GDM1 (cell line): ENCODE measurements at regions not wholly inside any gene's neighbourhood (a gene's known extent, or its start where the extent isn't known, plus 50 kb on each side); places are given as distances from the start of the nearest gene placed in this dataset.

Source experiments
- DNase-seq: peaks from one replicate; lab custom pipeline; 2025; lab: John Stamatoyannopoulos, UW

DNA sequence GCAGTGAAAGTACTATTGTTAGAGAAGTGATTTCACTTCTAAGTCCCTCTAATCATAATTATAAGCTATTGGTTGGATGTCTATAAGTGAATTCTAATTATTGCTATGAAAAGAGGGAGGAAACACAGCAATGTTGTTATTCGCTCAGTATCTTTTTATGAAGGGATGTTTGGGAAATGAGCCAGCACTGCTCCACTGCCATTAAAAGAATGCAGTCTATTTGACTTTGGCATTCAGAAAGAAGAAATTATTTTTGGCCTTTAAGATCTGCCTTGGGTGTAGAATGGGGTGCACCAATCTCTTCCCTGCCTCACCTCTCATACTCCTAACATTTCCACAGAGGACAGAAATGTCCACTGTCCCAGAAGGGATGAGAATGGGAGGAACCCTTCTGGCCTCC lies 332.0 kb downstream of the SPATA31D1 start:
- no peak for DNase-seq

DNA sequence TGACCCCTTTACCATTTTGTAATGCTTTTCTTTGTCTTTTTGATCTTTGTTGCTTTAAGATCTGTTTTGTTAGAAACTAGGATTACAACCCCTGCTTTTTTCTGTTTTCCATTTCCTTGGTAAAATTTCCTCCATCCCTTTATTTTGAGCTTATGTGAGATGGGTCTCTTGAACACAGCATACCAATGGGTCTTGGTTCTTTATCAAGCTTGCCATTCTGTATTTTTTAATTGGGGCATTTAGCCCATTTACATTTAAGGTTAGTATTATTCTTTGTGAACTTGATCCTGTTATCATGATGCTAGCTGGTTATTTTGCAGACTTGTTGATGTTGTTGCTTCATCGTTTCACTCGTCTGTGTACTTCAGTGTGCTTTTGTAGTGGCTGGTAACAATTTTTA lies 337.3 kb downstream of the SPATA31D1 start:
- no peak for DNase-seq

- no peak for DNase-seq
These were observed 339.1 kb downstream of the SPATA31D1 start for GRCh38 chr9:82327641-82328040.

DNA sequence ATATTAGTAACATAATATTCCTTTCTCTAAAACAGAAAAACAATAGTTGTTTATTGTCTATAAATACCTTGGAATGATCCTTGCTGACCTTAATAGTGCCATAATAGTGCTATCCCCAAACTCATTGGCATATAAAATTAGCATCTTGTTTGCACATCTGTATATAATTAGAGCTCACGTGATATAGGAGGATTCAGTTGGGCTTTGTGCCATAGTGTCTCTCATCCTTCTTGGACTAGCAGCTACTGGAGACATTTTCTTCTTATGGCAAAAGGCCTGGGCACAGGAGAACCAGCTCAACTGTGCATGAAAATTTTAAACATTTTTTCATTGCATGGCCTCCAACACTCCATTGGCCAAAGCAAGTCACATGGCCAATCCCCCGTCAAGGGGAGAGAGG lies 342.5 kb downstream of the SPATA31D1 start:
- DNase-seq: no peak

DNA sequence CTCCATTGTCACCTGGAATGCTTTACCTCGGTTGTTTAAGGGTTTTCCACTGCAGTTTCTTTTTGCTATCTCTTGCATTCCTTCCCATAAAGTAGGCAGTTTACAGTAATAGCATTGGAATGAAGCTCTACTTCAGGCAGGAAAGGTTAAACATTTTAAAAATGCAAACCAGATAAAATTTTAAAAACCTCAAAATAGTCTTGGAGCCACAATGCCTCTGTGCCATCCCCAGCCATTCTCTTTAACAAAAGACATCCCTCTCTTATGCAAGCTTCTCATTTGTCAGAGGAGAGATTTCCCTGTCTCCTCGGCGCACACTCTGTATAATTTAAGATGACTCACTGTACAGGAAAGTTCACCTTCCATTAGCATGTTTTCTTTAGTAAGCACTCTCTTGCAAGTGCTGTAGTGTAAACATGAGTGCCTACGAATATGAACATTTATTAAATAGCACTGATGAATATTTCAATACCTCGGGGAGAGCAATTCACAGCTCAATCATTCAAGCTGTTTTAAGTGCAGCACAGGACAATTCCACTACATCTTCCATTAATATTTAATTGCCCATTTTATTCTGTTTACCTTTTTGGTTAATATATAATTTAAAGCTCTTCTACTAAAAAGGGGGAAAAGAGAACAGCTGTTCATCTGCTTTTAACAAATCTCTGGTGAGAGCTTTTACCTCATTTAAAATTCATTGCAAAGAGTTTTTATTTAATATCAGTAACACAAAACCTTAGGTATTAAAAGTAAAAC lies 343.6 kb downstream of the SPATA31D1 start:
- DNase-seq: no peak

DNA sequence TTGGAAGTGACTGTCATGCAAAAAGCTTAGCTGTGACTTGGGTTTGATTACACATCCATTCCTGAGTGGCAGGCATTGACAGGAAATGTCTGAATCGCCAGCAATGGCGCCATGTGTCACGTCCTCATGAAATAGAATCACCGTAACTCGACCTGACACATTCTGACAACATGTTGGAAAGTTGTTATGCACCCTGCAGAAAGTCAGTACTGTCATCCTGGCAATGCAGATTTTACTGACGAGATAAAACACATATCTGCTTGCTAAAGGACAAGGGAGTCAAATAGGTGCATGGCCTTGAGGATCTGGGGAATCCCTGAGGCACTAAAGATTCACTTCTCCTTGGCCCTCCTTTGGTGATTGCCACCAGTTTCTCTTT lies 344.2 kb downstream of the SPATA31D1 start:
- DNase-seq: no peak

DNA sequence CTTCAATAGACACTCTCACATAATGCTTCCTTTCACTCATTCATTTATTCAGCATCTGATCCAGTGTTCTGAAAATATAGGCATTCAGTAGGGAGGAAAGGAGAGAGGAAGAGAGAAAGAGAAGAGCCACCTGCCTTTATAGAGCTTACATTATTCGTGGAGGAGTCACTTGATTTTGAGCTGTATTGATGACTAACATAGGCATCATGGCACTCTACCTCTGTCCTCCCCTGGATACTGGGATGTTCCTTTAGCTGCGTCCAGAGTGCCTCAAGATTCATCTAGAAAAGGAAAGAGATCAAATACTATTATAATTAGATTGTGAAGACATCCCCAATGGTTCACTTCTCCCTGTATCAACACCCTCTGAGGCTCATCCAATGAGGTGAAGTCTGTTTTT lies 345.1 kb downstream of the SPATA31D1 start:
- no peak for DNase-seq

GRCh38 chr9:82334286-82334685 lies 345.7 kb downstream of the SPATA31D1 start:
- no peak for DNase-seq

DNA sequence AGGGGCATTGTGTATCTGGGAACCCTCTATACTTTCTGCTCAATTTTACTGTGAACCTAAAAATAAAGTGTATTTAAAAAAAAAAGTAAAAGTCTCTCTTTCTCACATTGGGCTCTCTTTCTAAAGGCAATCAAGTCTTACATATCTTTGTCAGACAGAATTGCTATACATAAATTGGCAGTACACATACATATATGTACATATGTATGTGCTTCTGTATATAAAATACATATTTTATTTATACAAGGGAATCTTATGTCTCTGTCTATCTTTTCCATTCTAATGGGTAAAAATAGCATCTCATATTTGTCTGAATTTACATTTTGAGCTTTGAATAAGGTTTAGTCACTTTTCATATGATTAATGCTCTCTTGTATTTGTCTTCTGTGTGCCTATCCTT lies 348.8 kb downstream of the SPATA31D1 start:
- no peak for DNase-seq

GRCh38 chr9:82342046-82342445 lies 353.5 kb downstream of the SPATA31D1 start:
- no peak for DNase-seq

- DNase-seq: no peak
These were observed 357.5 kb downstream of the SPATA31D1 start for GRCh38 chr9:82346040-82346439.

- no peak for DNase-seq
These were observed 365.2 kb downstream of the SPATA31D1 start for GRCh38 chr9:82353631-82354278.

GRCh38 chr9:82354279-82354659 lies 365.7 kb downstream of the SPATA31D1 start:
- no peak for DNase-seq

DNA sequence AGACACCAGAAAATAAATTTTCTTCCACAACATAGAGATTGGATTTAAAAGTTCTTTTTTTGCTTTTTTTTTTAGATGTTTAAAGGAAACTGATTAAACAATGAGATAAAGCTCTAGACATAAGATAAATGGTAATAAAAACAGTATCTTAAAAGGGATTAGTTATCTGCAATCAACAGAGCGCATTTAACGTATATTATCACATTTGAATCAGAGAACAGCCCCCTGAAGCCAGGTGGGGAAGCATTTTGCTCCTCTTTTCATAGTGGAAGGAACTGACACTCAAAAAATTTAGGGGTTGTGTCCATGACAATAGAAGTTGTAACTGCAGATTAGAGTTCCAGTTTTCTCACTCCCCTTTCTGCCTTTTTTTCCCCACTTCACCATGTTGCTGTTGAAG lies 367.6 kb downstream of the SPATA31D1 start:
- no peak for DNase-seq

GRCh38 chr9:82356871-82357270 lies 368.3 kb downstream of the SPATA31D1 start:
- DNase-seq: no peak

DNA sequence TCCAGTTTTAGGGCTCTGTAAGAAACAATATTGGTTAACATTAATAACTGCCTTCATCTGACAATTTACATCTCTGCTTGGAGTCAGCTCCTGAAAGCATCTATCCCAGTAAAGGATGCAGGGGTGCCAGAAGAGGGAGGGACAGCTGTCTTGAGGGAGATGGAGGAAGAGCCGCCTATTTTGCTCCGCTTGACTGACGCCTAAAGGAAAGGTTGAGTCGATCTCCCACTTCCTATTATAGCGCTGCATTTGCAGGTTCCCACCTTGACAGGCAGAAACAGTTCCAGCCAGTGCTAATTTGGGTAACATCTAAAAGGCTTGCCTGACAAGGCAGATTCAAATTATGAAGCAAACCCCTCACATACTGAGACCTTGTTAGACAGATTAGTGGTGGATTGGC lies 374.6 kb downstream of the SPATA31D1 start:
- DNase-seq: no peak

- DNase-seq: no peak
These were observed 375.1 kb downstream of the SPATA31D1 start for GRCh38 chr9:82363682-82364081.

- no peak for DNase-seq
These were observed 378.4 kb downstream of the SPATA31D1 start for GRCh38 chr9:82367016-82367415.

- DNase-seq: no peak
These were observed 379.4 kb downstream of the SPATA31D1 start for GRCh38 chr9:82367929-82368328.

DNA sequence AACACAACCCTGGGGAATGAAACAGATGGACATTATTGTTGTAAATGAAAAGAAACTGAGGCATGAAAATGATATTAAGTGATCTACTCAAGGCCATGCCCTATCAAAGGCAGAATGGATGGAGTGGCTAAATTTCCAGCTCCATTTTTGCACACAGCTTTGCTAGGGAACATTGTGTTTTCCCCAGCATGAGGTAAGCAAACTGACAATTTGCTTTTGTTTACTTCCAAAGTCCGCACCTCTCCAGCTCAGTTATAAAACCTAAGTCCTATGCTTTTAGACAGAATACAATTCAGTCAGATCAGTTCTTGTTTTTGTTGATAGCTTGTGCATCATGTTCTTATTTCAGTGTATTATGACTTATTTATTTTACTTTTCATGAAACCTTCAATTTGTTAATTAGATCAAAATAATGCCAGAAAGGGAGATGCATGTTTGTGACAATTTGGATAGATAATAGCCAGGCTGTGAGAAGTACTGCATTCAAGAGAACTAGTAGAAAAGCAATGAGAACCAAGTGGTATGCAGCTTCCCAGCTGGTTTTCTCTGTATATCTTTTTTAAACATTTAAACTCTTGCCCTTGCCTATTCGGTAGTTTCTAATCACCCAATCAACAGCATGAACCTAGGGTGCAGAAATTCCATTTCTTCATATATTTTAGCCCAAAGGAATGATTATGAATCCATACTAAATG lies 380.8 kb downstream of the SPATA31D1 start:
- DNase-seq: no peak

- DNase-seq: no peak
These were observed 386.5 kb downstream of the SPATA31D1 start for GRCh38 chr9:82375041-82375440.

DNA sequence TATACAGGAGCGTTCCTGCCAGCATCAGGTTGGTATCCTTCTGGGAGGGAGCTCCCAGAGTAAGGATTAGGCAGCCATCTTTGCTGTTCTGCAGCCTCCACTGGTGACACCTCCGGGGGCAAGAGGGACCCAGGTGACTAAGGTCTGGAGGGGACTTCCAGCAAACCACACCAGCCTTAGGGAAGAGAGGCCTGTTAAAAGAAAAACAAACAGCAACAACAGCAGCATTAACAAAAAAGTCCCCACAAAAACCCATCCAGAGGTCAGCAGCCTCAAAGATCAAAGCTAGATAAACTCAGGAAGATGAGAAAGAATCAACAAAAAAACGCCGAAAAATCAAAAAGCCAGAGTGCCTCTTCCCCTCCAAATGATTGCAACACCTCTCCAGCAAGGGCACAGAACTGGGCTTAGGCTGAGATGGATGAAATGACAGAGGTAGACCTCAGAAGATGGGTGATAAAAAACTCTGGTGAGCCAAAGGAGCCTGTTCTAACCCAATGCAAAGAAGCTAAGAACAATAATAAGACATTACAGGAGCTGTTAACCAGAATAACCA lies 388.2 kb downstream of the SPATA31D1 start:
- no peak for DNase-seq
